HG02973 (cell line): ENCODE measurements at regions not wholly inside any gene's neighbourhood (a gene's known extent, or its start where the extent isn't known, plus 50 kb on each side); places are given as distances from the start of the nearest gene placed in this dataset.

ENCODE experiments used
- ATAC-seq: cut with Tn5 transposase; IDR thresholded peaks from one replicate; pipeline ENCODE4 v1.9.1; 2021; ENCODE audit warnings: moderate library complexity; ENCODE audit not compliant: unreplicated experiment

DNA sequence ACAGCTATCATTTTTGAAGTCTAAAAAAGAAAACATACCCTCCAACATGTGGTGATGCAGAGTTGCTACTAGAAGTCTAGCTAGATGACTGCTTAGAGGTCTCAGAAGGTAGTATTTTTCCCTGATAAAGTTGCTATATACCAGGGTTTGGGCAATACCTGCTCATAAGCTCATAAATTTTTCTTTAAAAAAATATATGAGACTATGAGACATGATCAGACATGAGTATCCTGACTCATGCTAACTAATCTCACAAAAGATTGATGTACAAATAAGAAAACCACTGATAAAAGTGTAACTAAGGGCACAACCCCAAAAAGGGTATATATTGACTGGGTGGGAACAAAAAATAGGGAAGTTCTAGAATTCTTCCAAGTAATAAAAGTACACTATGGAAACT, 740.9 kb downstream of the METTL15 start:
- ATAC-seq: no peak

DNA sequence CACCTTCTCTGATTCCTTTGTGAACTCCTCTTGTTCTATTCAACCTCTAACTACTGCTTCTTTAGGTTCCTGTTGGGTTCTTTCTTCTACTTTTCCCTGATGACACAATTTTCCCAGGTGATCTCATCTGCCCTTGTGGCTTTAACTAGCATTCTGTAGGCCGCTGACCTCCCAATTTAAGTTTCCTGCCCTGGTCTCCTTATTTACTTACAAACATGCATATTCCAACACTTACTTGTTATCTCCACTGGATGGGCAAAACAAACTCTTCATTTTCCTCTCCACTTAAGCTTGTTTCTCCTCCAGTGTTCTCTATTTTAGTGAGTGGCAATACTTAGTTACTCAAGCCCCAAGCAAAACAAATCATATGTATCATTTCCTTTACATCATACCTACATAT, 734.5 kb downstream of the METTL15 start:
- no peak for ATAC-seq

DNA sequence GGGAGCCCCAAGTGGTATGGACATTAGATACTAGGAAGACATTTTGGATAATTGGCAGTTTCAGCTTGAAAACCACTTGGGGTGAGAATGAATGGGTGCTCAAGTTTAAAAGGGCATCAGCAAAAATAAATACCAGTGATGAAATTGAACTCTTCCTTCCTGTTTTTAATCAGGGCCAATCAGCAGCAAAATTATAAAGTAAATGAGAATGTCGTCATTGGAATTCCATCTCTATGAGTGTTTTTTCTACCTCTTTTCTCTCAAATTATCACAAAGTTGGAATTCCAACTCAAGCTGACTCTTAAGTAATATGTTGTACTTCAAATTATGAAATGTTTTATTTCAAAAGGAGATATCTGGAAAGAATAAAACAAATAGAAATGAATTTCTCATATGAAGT, 730.6 kb downstream of the METTL15 start:
- ATAC-seq: no peak

- ATAC-seq: no peak
Observed at GRCh38 chr11:28837599-28837998, 729.4 kb downstream of the METTL15 start.

GRCh38 chr11:28836285-28837081, 728.3 kb downstream of the METTL15 start:
- ATAC-seq: no peak

- no peak for ATAC-seq
Observed at GRCh38 chr11:28835790-28836189, 727.6 kb downstream of the METTL15 start.

- no peak for ATAC-seq
Observed at GRCh38 chr11:28835317-28835716, 727.1 kb downstream of the METTL15 start.

DNA sequence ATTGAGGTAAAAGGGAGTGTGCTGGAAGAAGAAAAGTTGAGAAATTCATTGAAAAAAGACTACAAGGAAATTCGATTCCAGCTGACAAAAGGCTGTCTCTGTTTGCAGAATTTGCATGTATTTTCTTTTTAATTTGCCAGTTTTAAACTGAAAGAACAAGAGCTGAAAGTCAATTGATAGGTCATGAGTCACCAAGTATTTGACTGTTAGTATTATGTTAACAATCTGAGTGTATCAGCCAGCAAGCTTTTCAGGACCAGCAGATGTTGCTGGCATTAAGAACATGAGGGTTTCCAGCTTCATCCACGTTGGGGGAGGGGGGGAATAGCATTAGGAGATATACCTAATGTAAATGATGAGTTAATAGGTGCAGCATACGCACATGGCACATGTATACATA, 726.7 kb downstream of the METTL15 start:
- no peak for ATAC-seq

GRCh38 chr11:28833670-28834069, 725.5 kb downstream of the METTL15 start:
- no peak for ATAC-seq

DNA sequence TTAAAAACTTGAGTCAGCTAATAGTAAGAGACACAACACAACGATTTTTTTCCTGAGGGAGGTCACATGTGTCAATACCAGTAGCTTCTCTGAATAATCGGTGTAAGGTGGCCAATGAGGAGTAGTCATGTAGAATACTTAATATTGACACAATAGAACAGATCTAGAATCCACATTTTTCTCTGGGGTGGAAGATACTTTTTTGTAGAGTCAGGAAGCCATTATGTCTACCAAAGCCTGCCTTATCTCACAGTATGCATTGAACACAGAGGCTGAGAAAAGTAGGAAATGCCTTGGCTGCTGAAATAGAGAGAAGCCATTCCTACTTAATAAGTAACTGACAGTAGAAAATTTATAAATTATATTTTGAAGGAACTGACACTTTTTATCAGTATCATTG, 725.0 kb downstream of the METTL15 start:
- ATAC-seq: no peak

GRCh38 chr11:28826807-28827206, 718.6 kb downstream of the METTL15 start:
- no peak for ATAC-seq

- no peak for ATAC-seq
Observed at GRCh38 chr11:28822576-28822975, 714.4 kb downstream of the METTL15 start.

- no peak for ATAC-seq
Observed at GRCh38 chr11:28820296-28820989, 712.3 kb downstream of the METTL15 start.

GRCh38 chr11:28819741-28820140, 711.6 kb downstream of the METTL15 start:
- no peak for ATAC-seq

GRCh38 chr11:28815110-28815509, 706.9 kb downstream of the METTL15 start:
- ATAC-seq: no peak

DNA sequence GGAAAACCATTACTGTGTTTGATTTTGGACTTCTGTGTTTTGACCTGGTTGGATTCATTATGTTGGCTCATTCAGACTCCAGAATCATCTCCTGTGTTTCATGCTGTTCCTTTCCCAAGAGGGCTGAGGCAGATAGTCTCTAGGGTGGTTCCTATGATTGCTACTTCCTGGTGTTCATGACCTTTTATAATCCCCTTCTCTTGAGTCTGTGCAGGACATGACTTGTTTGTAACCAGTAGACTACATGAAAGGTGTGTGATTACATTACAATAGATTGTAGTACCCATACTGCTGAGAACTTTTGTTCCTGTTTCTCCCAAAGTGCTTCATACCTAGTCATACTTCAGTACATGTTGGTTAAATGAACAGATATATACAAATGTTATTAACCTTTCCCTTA, 700.6 kb downstream of the METTL15 start:
- no peak for ATAC-seq

GRCh38 chr11:28799316-28799715, 691.1 kb downstream of the METTL15 start:
- ATAC-seq: no peak

DNA sequence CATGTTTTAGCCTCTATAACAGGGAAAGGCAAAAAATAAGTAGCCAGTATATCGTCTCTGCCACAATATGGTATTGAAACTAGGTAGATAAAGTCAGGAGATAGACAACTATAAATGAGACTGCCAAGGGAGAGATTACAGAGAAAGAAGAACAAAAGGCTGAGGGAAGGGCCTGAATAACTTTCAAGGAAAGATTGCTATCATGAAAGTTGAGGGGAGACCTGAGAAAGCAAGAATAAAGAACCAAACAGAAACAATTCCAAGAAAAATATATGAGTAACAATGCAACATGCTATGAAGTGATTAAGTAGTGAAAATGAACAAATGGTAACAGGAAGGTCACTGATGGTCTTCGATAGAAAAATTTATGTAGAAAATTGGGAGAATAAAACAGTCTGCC, 690.1 kb downstream of the METTL15 start:
- ATAC-seq: no peak

GRCh38 chr11:28797536-28797935, 689.3 kb downstream of the METTL15 start:
- ATAC-seq: no peak

GRCh38 chr11:28794405-28794804, 686.2 kb downstream of the METTL15 start:
- ATAC-seq: no peak

DNA sequence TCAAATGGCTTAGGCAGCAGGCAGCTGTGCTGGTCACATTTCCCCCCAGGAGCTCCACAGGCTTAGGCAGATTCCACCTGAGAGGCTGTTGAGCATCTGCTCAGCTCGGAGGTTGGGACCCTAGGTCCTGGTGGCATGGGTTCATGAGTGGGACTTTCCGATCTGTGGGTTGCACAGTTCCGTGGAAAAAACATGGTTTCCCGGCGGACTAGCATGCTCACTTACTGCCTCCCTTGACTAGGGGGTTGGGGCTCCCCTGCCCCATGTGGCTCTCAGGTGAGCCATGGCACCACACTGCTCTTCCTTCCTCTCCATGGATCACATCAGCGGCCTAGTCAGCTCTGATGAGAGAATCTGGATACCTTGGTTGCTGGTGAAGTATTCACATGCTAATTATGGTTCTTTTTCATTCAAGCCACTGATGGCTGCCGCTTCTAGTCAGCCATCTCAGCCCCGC, 685.1 kb downstream of the METTL15 start:
- ATAC-seq: no peak

DNA sequence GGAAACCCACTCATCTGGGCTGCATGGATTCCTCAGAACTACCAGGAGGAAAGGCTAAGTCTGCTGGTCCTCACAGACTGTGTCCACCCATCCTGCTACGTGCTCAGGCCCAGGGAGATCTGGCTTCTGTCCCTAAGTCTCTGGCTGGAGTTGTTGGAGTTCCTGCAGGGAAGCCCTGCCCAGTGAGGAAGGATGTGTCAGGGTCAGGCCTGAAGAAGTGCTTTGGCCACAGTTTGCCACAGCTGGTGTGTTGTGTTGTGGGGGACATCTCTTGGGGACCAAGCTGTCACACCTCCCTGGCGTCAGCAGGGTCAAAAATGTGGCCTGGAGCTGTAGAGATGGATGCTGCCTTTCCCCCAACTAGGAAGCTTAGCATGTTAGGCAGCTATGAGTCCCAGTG, 684.7 kb downstream of the METTL15 start:
- ATAC-seq: no peak
